Hematopoietic multipotent progenitor cell treated with erythropoietin and hydrocortisone succinate and interleukin-3 and kit ligand, for 6 days (in vitro differentiated cells): ENCODE measurements at regions not wholly inside any gene's neighbourhood (a gene's known extent, or its start where the extent isn't known, plus 50 kb on each side); places are given as distances from the start of the nearest gene placed in this dataset.

Experiments
- DNase-seq: peaks from one replicate; pipeline ENCODE4 v3.0.0-alpha.2; 2015

- no peak for DNase-seq
Measured at GRCh38 chr18:57249883-57250282, 102.5 kb upstream of the ST8SIA3 start.

- DNase-seq = no peak
Measured at GRCh38 chr18:57251747-57252146, 100.6 kb upstream of the ST8SIA3 start.

GRCh38 chr18:57253903-57254302, 98.5 kb upstream of the ST8SIA3 start:
- no peak for DNase-seq

GRCh38 chr18:57258131-57258777, 94.1 kb upstream of the ST8SIA3 start:
- DNase-seq = no peak

- no peak for DNase-seq
Measured at GRCh38 chr18:57267368-57267925, 84.9 kb upstream of the ST8SIA3 start.

- no peak for DNase-seq
Measured at GRCh38 chr18:57269756-57270155, 82.6 kb upstream of the ST8SIA3 start.

GRCh38 chr18:57270156-57270555, 82.2 kb upstream of the ST8SIA3 start:
- no peak for DNase-seq

- DNase-seq = no peak
Measured at GRCh38 chr18:57273194-57273593, 79.2 kb upstream of the ST8SIA3 start.

GRCh38 chr18:57275111-57275510, 77.2 kb upstream of the ST8SIA3 start:
- DNase-seq = no peak

- no peak for DNase-seq
Measured at GRCh38 chr18:57276829-57277228, 75.5 kb upstream of the ST8SIA3 start.

GRCh38 chr18:57278933-57279332, 73.4 kb upstream of the ST8SIA3 start:
- DNase-seq = no peak

- no peak for DNase-seq
Measured at GRCh38 chr18:57281519-57281918, 70.8 kb upstream of the ST8SIA3 start.

- no peak for DNase-seq
Measured at GRCh38 chr18:57286949-57287348, 65.4 kb upstream of the ST8SIA3 start.

- no peak for DNase-seq
Measured at GRCh38 chr18:57287766-57288165, 64.6 kb upstream of the ST8SIA3 start.

- no peak for DNase-seq
Measured at GRCh38 chr18:57294547-57294946, 57.8 kb upstream of the ST8SIA3 start.

- DNase-seq = no peak
Measured at GRCh38 chr18:57296336-57296735, 56.0 kb upstream of the ST8SIA3 start.

- DNase-seq = no peak
Measured at GRCh38 chr18:57297306-57297705, 55.1 kb upstream of the ST8SIA3 start.

- no peak for DNase-seq
Measured at GRCh38 chr18:57299931-57300330, 52.4 kb upstream of the ST8SIA3 start.

- no peak for DNase-seq
Measured at GRCh38 chr18:57301573-57302559, 50.5 kb upstream of the ST8SIA3 start.
